Endothelial cell of umbilical vein (primary cell): ENCODE measurements at regions not wholly inside any gene's neighbourhood (a gene's known extent, or its start where the extent isn't known, plus 50 kb on each side); places are given as distances from the start of the nearest gene placed in this dataset.

Source experiments
- BruUV-seq: library from RNA; stranded (reverse); fragments of 400-500 nt; replicated peaks from 2 replicates; lab custom pipeline; 2021; lab: Mats Ljungman, UMichigan
- CTCF ChIA-PET: fragments of 300-600, 350-600 bp; sonication (Branson Sonifier 250); formaldehyde crosslinking; loops from one replicate; lab custom pipeline; 2021; ENCODE audit warnings: antibody characterized with exemption, inconsistent platforms; lab: Charles Lee
- POLR2A ChIA-PET: fragments of 300-600, 350-600 bp; sonication (Branson Sonifier 250); formaldehyde crosslinking; loops from one replicate; lab custom pipeline; 2021; ENCODE audit warnings: antibody characterized with exemption, inconsistent platforms; lab: Charles Lee
- DNase-seq: peaks from one replicate; pipeline ENCODE4 v3.0.0-alpha.2; 2011; ENCODE audit warnings: low read depth, low spot score
- FAIRE-seq: peaks from 2 replicates; lab custom pipeline; 2011; peaks lifted over from hg19 to GRCh38; lab: Jason Lieb, UNC
- H2AFZ ChIP-seq: 2 replicates; pipeline ENCODE4 v1.6.0; 2012; ENCODE audit warnings: low read depth, low read length, control low read depth, inconsistent platforms
- H3K27ac ChIP-seq: 2 replicates; pipeline ENCODE4 v1.5.1; 2011; ENCODE audit warnings: low read depth, mild to moderate bottlenecking, control low read depth, low read length, moderate library complexity; ENCODE audit not compliant: insufficient read depth
- H3K27me3 ChIP-seq, 2 experiments: 2 replicates each; pipeline versions ENCODE4 v1.6.0 to v1.6.1; 2011; ENCODE audit warnings: low read length in 2 of 2, mixed read lengths in 1 of 2; ENCODE audit not compliant: control insufficient read depth in 2 of 2, insufficient read depth in 2 of 2
- H3K36me3 ChIP-seq, 2 experiments: 2 replicates in 1 of 2; 3 replicates in 1 of 2; pipeline ENCODE4 v1.5.1; 2011; ENCODE audit warnings: low read length in 2 of 2, mild to moderate bottlenecking in 1 of 2, moderate library complexity in 1 of 2; ENCODE audit not compliant: control insufficient read depth in 2 of 2, insufficient read depth in 2 of 2; ENCODE audit errors: extremely low read depth in 1 of 2
- H3K4me1 ChIP-seq: 3 replicates; pipeline ENCODE4 v1.5.1; 2011; ENCODE audit warnings: mild to moderate bottlenecking, low read length; ENCODE audit not compliant: control insufficient read depth, insufficient read depth; ENCODE audit errors: extremely low read depth
- H3K4me2 ChIP-seq: 2 replicates; pipeline ENCODE4 v1.6.1; 2011; ENCODE audit warnings: low read length, control low read depth, mixed read lengths; ENCODE audit not compliant: insufficient read depth
- H3K4me3 ChIP-seq, 3 experiments: fragments of 200-600 bp in 1 of 3; sonication (generic), shearing (Covaris generic) in 1 of 3; replicated peaks in 1 of 3; 2 replicates each; pipeline ENCODE4 v1.5.1; 2011 to 2016; ENCODE audit warnings: control low read depth in 3 of 3, low read length in 3 of 3, mild to moderate bottlenecking in 2 of 3, inconsistent platforms in 1 of 3, low read depth in 1 of 3, moderate library complexity in 1 of 3; ENCODE audit not compliant: insufficient read depth in 1 of 3
- H3K79me2 ChIP-seq: 2 replicates; pipeline ENCODE4 v1.6.0; 2012; ENCODE audit warnings: low read length, inconsistent platforms; ENCODE audit not compliant: control insufficient read depth, insufficient read depth
- H3K9ac ChIP-seq: replicated peaks from 2 replicates; pipeline ENCODE3; 2011; ENCODE audit warnings: low read length, control low read depth; ENCODE audit not compliant: insufficient read depth; ENCODE audit errors: extremely low read depth
- H3K9me1 ChIP-seq: replicated peaks from 3 replicates; pipeline ENCODE4 v1.6.0; 2011; ENCODE audit warnings: mild to moderate bottlenecking, low read length; ENCODE audit not compliant: control insufficient read depth, insufficient read depth; ENCODE audit errors: extremely low read depth
- H3K9me3 ChIP-seq: replicated peaks from 2 replicates; pipeline ENCODE4 v1.5.1; 2012; ENCODE audit warnings: low read length, inconsistent platforms; ENCODE audit not compliant: control insufficient read depth, insufficient read depth
- H4K20me1 ChIP-seq: replicated peaks from 2 replicates; pipeline ENCODE3; 2011; ENCODE audit warnings: mild to moderate bottlenecking, low read length; ENCODE audit not compliant: control insufficient read depth, insufficient read depth; ENCODE audit errors: extremely low read depth
- EZH2 ChIP-seq: IDR thresholded peaks from 2 replicates; pipeline ENCODE4 v1.6.1; 2012; ENCODE audit warnings: borderline replicate concordance, low read depth, mild to moderate bottlenecking, moderate library complexity, low read length, inconsistent platforms; ENCODE audit not compliant: severe bottlenecking
- FOS ChIP-seq: IDR thresholded peaks from 2 replicates; pipeline ENCODE4 v1.6.1; 2011; ENCODE audit warnings: mild to moderate bottlenecking, low read length, moderate library complexity, borderline replicate concordance; ENCODE audit not compliant: insufficient read depth
- GATA2 ChIP-seq: IDR thresholded peaks from 2 replicates; pipeline ENCODE4 v1.7.0; 2011; ENCODE audit warnings: low read depth, mild to moderate bottlenecking, moderate library complexity, mixed read lengths, low read length; ENCODE audit not compliant: insufficient read length, insufficient read depth
- JUN ChIP-seq: IDR thresholded peaks from 2 replicates; pipeline ENCODE4 v1.6.1; 2011; ENCODE audit warnings: borderline replicate concordance, low read depth; ENCODE audit not compliant: insufficient read length, insufficient read depth
- MYC ChIP-seq: IDR thresholded peaks from one replicate; pipeline ENCODE4 v1.6.1; 2011; ENCODE audit warnings: mild to moderate bottlenecking, low read depth, low read length
- POLR2A ChIP-seq: IDR thresholded peaks from 2 replicates; pipeline ENCODE4 v1.6.1; 2012; ENCODE audit warnings: low read depth, mild to moderate bottlenecking, control low read depth, low read length
- POLR2AphosphoS5 ChIP-seq: IDR thresholded peaks from 2 replicates; pipeline ENCODE4 v1.6.1; 2012; ENCODE audit warnings: low read depth, mild to moderate bottlenecking, control low read depth, low read length, moderate library complexity; ENCODE audit not compliant: insufficient read depth
- dilution Hi-C: fragments of 300-500 bp; cut with MboI; formaldehyde crosslinking; loops from one replicate; pipeline ENCODE4 v1.15.0; 2019; ENCODE audit warnings: low sequenced_read_pairs; ENCODE audit not compliant: extremely low pct_ligation_motif_present
- intact Hi-C: fragments of 100-400 bp; cut with micrococcal nuclease; formaldehyde crosslinking; loops from one replicate; pipeline ENCODE4 v1.10.0; 2022
- TF ChIP-seq, protein P1 (sequence below), 2 donors: IDR thresholded peaks; 1 replicate in 1 of 2; 2 replicates in 1 of 2; pipeline ENCODE4 v1.5.1; 2011; ENCODE audit warnings: low read length in 2 of 2, mild to moderate bottlenecking in 2 of 2, moderate library complexity in 2 of 2, control low read depth in 1 of 2, inconsistent platforms in 1 of 2, low read depth in 1 of 2; ENCODE audit not compliant: insufficient read depth in 1 of 2; ENCODE audit errors: extremely low read depth in 1 of 2
- TF ChIP-seq, protein P2 (sequence below): IDR thresholded peaks from 2 replicates; pipeline ENCODE4 v1.6.1; 2011; ENCODE audit not compliant: insufficient read depth, insufficient read length

DNA sequence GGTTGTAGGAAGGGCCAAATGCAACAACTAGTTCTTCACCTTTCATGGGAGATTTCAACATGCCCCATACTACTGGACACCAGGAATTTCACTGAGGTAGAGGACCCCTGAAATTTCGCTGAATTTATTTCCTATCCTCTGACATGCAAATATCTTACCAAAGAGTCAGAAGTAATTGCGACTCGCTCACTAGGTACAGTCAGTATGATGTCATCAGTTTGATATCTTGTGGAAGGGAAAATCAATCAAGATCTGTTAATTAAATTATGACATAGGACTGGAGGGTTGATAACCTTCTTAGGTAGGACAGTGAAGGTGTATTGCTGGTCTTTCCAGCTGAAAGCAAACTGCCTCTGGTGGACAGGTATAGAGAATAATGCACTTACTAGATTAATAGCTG lies 74.9 kb upstream of the TNIK start:
- dilution Hi-C loops, result no loop called here
- H3K4me2 ChIP-seq, result no peak overlapping the region
- H3K27ac ChIP-seq, result no peak overlapping the region
- POLR2A ChIA-PET, result no interaction called here
- H3K36me3 ChIP-seq, result no peaks in the 10 kb centered on the region
- no peaks in the 10 kb centered on the region for H3K9me3 ChIP-seq
- no peak for TF ChIP-seq EZH2
- no peak for TF ChIP-seq JUN
- TF ChIP-seq, protein P1, sequence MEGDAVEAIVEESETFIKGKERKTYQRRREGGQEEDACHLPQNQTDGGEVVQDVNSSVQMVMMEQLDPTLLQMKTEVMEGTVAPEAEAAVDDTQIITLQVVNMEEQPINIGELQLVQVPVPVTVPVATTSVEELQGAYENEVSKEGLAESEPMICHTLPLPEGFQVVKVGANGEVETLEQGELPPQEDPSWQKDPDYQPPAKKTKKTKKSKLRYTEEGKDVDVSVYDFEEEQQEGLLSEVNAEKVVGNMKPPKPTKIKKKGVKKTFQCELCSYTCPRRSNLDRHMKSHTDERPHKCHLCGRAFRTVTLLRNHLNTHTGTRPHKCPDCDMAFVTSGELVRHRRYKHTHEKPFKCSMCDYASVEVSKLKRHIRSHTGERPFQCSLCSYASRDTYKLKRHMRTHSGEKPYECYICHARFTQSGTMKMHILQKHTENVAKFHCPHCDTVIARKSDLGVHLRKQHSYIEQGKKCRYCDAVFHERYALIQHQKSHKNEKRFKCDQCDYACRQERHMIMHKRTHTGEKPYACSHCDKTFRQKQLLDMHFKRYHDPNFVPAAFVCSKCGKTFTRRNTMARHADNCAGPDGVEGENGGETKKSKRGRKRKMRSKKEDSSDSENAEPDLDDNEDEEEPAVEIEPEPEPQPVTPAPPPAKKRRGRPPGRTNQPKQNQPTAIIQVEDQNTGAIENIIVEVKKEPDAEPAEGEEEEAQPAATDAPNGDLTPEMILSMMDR (IDR thresholded peaks at IDR 0.05; ENCODE audit: extremely low read depth in 1 of 2, insufficient read depth in 1 of 2, low read depth in 1 of 2, low read length in 2 of 2), result no peak
- no peak for TF ChIP-seq POLR2AphosphoS5
- TF ChIP-seq, protein P2, sequence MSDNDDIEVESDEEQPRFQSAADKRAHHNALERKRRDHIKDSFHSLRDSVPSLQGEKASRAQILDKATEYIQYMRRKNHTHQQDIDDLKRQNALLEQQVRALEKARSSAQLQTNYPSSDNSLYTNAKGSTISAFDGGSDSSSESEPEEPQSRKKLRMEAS, result no peak
- no peak for TF ChIP-seq FOS
- no peak for TF ChIP-seq POLR2A
- TF ChIP-seq MYC, result no peak
- TF ChIP-seq GATA2, result no peak
- no peaks in the 10 kb centered on the region for H4K20me1 ChIP-seq
- BruUV-seq, result no TSS peak
- no peak overlapping the region for H3K9ac ChIP-seq
- H3K4me1 ChIP-seq, result no peaks in the 10 kb centered on the region
- H2AFZ ChIP-seq, result no peak overlapping the region
- CTCF ChIA-PET, result interaction anchor here (1.2 kb wide), 1 partner anchor 8 kb away, joined by 3 read pairs; no protein-coding TSS in a partner anchor
- FAIRE-seq, result no peak
- no peaks in the 10 kb centered on the region for H3K79me2 ChIP-seq
- intact Hi-C loops, result no loop called here
- DNase-seq, result no peak
- H3K4me3 ChIP-seq, result no peak overlapping the region
- no peaks in the 10 kb centered on the region for H3K27me3 ChIP-seq
- no peaks in the 10 kb centered on the region for H3K9me1 ChIP-seq
